NCI-H1436 treated with DMSO at 0.1 percent for 48 hours (cell line): ENCODE measurements at regions not wholly inside any gene's neighbourhood (a gene's known extent, or its start where the extent isn't known, plus 50 kb on each side); places are given as distances from the start of the nearest gene placed in this dataset.
A peak's percentile ranks its signal among the peaks of the same experiment; 100 is the strongest.

Experiments
- DNase-seq: peaks from one replicate; lab custom pipeline; 2025; lab: John Stamatoyannopoulos, UW

DNA sequence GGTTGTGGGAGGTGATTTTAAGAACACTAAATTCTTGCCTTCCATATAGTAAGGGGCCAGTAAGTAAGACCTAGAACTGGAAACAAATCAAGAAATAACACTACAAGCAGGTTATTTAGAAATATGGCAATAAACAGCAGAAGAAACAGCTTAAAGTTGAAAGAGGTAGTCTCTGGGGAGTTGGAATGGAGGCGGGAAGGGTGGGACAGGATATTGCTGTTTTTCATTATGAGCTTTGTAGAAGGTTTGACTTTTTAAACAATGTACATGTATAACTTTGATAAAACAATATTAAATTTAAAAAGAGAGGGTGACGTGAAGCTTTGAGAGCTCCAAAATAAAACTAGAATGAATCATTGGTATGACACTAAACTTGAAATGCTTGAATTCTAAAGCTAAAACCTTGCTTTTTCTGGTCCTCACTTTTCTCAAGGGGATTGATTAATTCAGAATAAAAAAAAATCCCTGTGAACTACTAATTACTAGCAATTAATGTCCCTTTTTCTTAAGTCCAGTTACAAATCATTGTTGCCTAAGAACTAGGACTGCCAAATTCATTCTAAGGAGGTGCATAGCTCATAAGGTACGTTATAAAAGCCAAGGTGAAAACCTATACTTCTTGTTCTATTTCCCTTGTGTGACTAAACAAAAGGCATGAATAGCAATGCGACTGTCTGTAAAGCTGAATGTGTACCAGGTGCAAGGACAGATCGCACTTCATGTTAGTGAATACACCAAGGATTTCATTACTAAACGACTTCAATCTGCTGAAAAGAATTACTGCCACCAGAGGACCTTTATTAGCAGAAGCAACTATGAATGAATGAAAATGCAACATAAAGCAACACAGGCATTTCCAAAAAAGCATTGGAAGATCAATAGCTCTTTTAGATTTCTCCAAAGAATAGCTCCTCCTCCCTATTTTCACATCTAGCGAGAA is 177.5 kb downstream of the RBM43 start:
- peak; percentile 84 for DNase-seq

DNA sequence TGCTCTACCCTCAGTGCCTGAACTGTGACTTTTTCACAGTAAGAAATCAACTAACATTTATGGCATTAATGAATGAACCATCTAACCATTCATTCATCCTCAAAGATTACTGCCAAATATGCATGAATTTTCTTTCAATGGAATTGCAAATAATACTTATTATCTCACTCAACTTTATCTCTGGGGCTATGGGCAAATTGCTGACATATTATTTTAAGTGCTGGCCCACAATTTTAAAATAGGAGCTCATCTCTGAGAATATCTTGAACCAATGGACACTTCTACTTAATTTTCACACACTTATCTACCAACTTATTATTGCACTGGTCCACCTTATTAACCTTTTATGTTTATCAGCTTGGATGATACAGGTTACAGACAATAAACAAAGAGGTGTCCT is 182.8 kb downstream of the RBM43 start:
- no peak for DNase-seq

DNA sequence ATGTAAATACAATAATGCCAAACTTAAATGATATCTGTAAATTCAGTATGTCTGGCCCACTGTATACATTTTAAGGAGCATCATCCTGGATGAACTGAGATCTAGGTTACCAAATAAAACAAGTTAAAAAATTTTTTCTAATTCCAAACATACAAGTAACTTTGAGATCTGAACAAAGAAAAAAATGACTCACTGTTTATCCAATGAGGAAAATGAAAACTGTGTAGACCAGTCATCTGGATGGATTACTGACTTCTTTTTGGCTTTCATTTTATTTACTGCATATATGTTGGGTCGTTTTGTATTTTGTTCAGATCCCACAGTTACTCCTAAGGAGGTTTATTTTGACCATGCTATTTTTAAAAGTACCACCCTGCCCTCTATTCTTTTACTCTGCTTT is 189.8 kb downstream of the RBM43 start:
- DNase-seq = no peak

DNA sequence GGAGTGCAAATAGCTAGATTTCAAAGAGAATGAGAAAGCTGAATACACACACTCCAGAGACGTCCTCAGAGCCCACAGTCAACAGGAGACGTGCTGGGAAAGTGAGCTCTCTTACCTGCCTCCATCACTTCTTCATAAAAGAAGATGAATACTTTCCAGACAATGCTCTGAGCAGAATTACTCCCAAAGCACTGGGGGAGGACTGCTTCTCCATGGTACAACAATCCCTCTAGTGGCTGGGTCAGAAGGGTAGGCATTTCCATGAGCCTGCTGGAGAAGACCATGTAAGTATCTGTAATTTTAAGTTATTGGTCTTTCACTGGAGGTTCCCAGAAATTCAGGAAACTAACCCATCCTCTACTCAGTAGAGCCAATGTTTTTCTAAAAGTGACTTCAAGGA is 190.3 kb downstream of the RBM43 start:
- DNase-seq = no peak

DNA sequence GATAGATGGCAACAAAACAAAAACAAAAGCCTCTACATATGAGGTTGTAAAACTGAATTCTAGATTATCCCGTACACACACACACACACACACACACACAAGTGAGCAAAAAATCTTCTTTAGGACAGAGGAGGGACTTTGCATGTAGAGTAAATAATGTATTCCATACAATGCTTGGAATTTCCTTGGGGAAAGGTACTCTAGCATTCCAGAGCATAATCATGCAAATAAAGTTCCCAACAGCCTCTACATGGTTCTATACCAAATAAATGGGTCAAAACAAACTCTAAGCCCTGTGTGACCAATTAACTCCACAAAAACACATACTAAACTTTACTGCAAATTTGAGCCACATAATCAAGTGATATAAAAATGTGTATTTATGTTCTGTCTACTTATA is 191.4 kb downstream of the RBM43 start:
- no peak for DNase-seq

DNA sequence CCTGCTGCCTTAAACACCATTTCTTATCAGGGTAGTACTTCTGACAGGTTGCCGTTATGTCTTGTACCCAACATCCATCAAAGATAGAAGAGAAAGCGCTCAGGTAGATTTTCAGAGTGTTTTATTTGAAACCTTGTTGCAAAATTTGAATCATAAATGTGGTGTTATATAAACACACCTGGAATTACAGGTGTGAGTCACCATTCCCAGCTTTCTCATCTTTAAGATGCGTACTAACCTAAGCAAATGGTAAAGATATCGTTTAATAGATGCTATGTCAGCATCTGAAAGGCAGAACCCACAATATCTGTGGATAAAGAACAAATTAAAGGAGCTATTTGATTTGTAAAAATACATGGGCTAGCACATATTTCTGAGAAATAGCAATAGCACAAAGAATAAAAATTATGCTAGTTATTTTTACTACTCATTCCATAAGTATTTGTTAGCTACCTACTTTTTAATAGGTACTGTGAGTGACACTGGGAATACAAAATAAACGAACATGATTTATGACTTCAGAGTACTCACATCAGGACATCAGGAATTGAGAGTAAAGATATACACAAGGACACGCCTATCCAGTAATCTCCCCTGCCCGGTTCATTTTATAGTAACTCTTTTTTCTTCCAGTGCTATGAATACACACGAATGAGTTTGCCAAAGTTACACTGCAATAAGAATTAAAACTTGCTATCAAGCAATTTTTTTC is 193.8 kb downstream of the RBM43 start:
- DNase-seq = no peak

DNA sequence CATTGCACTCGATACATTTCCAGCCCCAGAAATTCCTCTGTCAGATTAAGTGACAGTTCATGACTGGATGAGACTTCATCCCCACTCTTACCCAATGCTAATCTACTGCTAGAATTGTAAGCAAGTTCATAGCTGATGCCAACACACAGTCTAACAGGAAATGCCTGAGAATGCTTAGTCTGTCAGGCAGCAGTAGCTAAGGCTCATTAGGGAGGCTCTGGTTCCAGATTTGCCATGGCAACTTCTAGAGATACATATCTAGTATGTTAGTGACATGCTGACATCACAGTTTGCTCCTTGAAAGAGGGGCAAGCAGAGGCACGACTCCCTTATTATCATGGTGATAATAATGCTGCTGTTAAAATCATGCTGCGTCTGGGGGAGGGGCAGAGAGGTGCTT is 198.4 kb downstream of the RBM43 start:
- DNase-seq = peak; percentile 90

DNA sequence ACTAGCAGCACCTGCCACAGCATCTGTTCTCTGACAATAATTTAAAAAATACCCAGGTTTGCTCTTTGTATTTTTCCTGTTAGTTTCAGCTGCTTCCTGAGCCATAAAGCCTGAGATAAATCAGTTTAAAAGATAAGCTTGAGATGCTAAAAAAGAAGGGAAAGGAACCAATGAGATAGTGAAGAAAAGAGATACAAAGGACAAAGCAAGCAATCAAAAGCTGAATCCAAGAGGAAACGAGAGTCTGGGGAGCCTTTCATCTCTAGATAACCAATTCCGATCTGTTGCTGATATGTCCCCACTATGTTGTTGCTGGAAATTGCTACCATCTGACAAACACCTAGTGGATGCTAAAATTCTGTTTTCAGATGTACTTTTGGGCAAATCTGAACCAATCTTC is 201.4 kb downstream of the RBM43 start:
- no peak for DNase-seq

DNA sequence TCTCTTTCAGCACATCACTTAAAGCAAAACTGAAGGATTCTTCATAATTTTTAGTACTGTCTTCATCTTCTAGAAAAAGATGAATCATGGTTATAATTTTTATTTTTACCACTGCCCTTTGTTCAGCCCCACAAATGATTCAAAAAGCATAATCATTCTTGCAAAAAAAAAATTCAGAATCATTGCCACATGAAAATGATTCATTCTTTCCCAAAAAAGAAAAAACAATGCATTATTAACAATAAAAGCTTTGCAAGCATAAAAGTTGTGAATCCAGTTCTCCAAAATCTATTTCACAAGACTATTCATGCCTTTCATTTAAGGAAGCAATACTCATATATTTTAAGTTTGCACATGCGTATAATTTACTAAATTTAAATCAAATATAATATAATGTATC is 204.8 kb downstream of the RBM43 start:
- DNase-seq = no peak

DNA sequence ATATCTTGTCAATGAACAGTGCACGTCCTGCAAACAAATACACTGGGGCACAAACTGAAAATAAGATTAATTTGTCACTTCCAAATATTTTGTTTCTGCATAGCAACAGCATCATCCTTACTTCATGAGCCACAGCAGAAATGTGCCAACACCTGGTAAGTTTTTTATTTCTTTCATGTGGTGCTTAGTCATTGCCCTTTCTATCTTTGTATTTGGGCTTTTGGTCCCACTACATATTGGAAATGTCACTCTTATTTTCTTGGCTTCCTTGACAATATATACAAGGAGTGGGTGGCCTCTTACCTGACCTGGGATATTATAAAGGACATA is 208.0 kb downstream of the RBM43 start:
- no peak for DNase-seq

DNA sequence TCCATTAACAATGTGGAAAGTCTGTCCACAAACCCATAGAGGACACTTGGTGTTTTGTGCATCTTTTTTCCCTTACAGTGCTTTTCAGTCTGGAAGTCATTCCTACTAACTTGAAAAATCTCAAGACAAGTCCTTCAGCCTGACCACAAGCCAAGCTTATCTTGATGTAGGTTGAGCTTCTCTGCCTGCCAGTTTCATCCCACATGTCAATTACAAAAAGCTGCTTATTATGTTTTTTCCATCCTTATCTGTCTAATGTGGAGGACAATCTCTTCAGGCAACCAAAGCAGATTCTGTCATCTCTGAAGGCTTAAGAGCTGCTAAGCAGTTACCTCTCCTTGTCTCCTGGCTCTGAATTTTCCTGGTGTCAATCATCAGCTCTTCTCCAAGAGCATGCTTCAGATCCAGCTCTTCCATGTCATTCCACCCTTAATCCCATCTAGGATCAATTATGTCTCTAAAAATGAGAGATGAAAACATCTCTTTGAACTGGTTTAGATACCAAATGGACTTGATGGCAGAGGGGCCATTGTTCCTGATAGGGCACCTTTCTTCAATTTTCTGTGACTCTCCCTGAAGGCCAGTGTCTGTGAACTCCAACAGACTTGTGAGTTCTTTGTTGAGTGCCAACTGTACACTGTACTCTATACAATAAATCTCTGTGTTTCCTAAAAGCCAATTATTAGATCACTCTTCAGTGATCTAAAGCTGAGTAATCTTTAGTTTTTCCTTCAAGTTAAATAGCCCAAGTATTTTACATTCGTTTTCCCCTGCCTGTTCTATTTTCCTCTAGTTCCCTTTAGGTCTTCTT is 208.6 kb downstream of the RBM43 start:
- DNase-seq = no peak

DNA sequence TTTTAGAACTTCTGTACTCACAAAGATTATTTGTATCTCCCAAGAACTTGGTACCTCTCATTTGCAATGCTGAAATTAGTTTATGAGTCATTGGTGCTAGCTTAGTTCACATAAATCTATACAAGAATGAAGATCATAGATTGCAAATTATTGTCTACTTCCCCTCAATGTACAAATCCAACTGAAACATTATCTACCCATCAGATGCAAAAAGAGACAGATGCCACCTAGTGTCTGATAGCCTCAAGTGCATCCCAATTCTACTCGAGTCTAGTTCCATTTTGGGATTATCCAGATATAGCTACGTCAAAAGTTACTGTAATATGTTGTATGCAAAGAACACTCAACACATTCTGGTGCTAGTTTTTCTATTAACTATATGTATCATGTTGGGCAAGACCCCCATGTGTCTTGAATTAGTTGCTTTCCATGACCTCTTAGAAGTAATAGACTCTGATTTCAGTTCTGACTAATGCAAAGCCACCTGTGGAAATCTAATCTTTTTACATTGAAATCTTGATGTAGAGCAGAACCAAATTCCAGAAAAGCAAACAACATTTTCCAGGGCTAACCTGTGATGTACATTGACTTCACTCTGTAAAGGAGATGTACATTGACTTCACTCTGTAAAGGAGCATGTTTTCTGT is 210.0 kb downstream of the RBM43 start:
- no peak for DNase-seq

DNA sequence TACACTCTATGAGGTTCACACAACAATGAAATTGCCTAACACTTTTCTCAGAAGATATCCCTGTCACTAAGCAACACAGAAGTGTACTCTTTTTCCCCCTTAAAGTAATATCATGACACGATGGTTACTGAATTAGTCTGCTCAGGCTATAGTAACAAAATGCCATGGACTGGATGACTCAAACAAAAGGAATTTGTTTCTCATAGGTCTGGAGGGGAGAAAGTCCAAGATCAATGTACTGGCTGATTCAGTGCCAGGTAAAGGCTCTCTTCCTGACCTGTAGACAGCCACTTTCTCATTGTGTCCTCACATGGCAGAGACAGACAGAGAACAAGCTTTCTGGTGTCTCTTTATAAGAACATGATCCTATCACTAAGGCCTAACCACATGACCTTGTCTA is 211.9 kb downstream of the RBM43 start:
- DNase-seq = no peak

DNA sequence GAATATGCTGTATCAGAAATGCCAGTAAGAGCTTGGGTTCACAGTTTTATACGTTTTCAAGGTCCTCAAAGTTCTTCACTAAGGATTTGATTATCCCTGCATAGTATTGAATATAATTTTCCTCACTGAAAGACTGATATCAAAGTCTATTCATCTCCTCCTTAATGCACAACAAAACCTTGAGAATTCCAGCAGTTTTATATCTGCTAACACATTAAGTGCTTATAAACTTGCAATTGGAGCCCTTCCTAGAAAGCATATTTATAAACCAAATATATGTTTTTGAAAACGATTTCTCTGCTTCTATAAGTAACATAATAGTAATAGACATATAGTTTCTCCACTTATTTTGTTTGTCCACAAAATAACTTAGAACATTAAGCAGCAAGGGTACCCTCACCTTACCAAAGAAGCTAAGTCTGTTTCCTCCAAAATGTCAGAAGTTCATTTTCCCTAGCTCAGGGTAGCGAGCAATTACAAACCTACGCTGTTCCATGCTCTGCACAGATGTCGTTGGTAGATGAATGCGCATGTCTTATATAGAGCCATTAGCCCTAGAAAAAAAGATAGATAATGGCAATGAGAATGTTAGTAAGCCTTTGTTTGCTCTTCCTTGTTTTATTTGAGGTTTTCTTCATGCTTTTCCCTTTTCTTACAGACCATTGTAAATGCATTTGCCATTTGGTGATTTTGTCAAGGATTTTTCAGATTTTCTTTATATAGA is 213.2 kb downstream of the RBM43 start:
- DNase-seq = no peak

DNA sequence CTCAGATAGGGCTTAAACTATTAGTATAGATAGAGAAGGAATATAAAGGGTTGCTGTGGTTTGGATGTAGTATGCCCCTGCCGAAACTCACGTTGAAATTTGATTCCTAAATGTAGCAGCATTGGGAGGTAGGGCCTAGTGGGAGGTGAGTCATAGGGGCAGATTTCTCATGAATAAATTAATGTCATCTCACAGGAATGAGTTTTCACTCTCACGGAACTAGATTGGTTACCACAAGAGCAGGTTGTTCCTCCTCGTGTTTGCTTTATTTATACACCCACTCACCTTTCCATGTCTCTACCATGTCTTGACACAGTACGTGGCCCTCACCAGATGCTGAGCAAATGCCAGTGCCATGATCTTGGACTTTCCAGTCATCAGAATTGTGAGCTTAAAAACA is 218.2 kb downstream of the RBM43 start:
- DNase-seq = peak; percentile 24

DNA sequence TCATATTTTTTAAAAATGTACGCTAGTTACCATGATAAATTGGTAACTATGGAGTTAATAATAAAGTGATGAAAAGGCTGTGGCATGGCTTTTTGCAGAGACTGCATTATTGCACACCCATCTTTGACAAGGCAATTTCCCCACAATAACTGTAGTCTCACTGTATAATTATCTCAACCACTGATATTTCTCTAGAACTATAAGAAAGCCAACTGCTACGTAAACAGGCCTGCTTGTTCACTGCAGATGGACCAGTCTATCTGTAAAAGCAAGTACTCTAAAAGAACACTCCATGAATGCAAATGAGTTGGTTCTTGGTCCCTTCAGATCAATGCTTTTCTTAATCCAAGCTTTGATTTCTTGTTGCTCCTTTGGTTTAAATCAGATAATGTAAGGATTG is 218.7 kb downstream of the RBM43 start:
- DNase-seq = no peak

DNA sequence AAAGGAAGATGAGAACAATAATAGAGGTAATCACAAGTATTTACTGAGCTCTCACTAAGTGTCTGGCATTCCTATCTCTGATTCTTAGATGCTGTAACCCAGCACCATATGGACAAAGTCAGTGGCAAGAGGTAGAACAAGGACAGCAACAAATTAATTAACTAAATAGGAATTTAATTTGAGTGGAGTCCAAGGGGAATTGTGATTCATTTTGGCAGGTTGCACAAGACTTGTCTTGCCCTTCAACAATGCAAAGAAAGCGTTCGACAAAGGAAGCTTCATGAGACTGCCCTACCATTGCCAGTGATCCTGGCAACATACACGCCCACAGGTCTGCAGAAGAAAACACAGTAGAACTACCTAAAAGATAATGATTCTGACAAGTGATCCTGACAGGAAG is 221.6 kb downstream of the RBM43 start:
- DNase-seq = no peak

DNA sequence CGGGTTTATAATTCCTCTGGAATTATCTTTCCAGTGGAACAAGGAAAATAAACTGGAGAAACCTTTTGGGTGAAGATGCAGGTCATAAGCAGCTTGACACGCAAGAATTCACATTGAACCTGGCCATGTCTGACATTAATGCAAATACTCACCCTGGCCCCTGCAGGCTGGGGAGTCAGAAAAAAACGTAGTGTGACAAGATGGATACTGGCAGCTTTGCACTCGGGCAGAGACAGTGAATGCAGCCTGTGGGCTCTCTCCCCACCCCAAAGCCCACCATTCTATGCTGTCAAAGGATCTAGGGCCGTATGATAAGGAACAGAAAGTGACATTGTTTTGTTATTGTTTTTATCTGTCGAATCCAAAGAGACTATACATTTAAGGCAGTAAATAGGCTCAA is 223.1 kb downstream of the RBM43 start:
- no peak for DNase-seq

DNA sequence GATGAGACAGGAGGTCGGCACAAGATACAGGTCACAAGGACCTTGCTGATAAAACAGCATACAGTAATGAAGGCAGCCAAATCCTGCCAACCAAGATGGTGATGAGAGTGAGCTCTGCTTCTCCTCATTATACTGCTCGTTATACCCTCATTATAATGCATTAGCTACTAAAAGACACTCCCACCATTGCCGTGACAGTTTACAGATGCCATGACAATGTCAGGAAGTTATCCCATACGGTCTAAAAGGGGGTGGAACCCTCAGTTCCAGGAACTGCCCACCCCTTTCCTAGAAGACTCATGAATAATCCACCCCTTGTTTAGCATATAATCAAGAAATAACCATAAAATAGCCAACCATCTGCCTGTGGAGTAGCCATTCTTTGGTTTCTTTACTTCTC is 224.2 kb downstream of the RBM43 start:
- no peak for DNase-seq

DNA sequence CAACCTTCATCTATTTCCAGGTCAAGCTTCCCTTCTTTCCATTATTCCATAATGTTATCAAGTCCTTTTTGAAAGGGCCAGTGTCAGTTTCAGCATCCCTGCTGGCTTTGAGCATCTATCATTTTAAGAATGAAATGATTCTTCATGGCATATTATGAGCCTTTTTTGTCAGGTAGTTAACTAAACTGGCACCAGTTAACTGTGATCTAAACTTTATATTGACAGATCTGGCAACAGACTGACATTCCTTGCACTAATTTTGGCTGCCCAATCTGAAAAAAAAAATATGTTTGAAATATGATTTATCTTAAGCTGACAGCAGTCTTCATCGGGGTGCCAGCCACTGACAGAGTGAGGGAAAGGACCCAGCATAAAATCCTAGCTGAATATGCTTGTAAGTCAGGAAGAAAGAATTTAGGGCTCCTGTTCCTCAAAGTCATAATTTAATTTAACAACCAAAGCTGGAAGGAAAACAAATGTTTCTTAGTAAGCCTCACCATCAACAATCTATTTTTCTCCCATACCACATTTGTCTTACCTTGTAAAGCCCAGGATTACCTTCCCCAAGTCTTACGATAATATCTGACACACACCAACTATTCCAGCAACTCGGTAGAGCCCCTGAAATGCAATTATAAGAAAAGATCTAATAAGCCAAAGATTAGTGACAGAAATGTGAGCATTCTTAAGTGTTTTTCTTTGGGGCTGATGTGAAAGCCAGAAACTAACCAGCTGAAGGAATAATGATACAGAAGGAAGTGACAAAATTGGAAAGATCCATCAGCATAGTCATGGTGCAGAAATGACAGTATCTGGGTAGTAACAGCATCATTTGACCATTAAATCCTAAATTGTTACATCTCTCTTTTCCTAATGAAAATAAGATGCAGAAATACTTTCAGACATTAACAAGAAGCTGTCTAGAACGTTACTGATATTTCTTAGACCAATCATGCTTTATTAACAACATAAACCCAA is 228.1 kb downstream of the RBM43 start:
- no peak for DNase-seq
